ENCODE measurements at regions not wholly inside any gene's neighbourhood (a gene's known extent, or its start where the extent isn't known, plus 50 kb on each side); places are given as distances from the start of the nearest gene placed in this dataset.

DNA sequence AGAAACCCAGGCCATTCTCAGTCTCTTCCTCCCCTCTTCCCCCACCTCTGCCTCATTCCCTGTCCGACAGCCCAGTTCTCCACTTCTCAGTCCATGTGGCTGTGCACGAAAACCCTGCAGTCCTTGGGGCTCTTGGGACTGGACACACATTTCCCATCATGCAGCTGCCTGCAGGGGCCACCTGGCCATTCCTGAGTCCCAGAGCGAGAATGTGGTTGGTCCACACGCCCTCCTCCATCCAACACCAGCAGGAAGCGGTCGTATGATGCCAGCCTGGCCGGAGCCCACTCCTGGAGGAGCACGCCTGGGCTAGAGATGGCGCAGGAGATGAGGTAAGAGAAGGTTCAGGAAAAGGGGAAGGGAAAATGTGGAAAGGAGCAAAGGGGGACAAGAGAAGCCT is 222.5 kb downstream of the USP6NL start:
- no peak for DNase-seq
- no peaks in the 10 kb centered on the region for H3K36me3 ChIP-seq
- H3K27ac ChIP-seq, result no peak overlapping the region
- H3K27me3 ChIP-seq, result no peaks in the 10 kb centered on the region
- H3K4me1 ChIP-seq, result no peaks in the 10 kb centered on the region
- H3K4me3 ChIP-seq, result no peak overlapping the region
- no peak for TF ChIP-seq POLR2A (IDR thresholded peaks at IDR 0.05)
- TF ChIP-seq, protein P1, sequence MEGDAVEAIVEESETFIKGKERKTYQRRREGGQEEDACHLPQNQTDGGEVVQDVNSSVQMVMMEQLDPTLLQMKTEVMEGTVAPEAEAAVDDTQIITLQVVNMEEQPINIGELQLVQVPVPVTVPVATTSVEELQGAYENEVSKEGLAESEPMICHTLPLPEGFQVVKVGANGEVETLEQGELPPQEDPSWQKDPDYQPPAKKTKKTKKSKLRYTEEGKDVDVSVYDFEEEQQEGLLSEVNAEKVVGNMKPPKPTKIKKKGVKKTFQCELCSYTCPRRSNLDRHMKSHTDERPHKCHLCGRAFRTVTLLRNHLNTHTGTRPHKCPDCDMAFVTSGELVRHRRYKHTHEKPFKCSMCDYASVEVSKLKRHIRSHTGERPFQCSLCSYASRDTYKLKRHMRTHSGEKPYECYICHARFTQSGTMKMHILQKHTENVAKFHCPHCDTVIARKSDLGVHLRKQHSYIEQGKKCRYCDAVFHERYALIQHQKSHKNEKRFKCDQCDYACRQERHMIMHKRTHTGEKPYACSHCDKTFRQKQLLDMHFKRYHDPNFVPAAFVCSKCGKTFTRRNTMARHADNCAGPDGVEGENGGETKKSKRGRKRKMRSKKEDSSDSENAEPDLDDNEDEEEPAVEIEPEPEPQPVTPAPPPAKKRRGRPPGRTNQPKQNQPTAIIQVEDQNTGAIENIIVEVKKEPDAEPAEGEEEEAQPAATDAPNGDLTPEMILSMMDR (IDR thresholded peaks at IDR 0.05), result no peak
- no peaks in the 10 kb centered on the region for H3K9me3 ChIP-seq

GRCh38 chr10:11387551-11388222 is 223.8 kb downstream of the USP6NL start:
- TF ChIP-seq POLR2A (IDR thresholded peaks at IDR 0.05), result no peak
- TF ChIP-seq, protein P1 (IDR thresholded peaks at IDR 0.05), result no peak
- H3K27me3 ChIP-seq, result no peaks in the 10 kb centered on the region
- no peak overlapping the region for H3K27ac ChIP-seq
- DNase-seq, result no peak
- H3K9me3 ChIP-seq, result no peaks in the 10 kb centered on the region
- H3K4me1 ChIP-seq, result no peaks in the 10 kb centered on the region
- H3K4me3 ChIP-seq, result no peak overlapping the region
- no peaks in the 10 kb centered on the region for H3K36me3 ChIP-seq

DNA sequence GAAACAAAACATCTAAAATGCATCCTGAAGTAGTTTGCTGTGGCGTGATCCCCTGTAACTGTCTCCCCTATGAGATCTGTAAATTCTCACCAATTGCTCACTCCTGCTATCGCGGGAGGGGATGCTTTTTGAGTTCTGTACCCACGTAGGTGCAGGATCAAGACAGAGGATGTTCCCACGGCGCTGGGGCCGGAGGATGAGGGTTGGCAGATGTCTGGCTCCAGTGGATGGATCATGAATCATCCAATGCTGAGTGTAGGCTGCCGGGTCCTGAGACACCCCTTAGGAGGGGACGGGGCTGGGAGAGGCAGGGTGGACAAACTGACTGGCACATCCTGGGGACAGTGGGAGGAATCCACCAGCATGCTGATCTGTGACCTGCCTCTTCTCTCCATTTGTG is 224.4 kb downstream of the USP6NL start:
- DNase-seq, result no peak
- Histone ChIP-seq H3K4me3 (no peak overlapping the region), H3K9me3 (no peaks in the 10 kb centered on the region), H3K36me3 (no peaks in the 10 kb centered on the region), H3K27me3 (no peaks in the 10 kb centered on the region), H3K27ac (no peak overlapping the region), H3K4me1 (no peaks in the 10 kb centered on the region)
- TF ChIP-seq POLR2A (IDR thresholded peaks at IDR 0.05), result no peak
- TF ChIP-seq, protein P1 (IDR thresholded peaks at IDR 0.05), result no peak

All from Peyer's patch (tissue), 4 donors.